ENCODE measurements at regions not wholly inside any gene's neighbourhood (a gene's known extent, or its start where the extent isn't known, plus 50 kb on each side); places are given as distances from the start of the nearest gene placed in this dataset.

DNA sequence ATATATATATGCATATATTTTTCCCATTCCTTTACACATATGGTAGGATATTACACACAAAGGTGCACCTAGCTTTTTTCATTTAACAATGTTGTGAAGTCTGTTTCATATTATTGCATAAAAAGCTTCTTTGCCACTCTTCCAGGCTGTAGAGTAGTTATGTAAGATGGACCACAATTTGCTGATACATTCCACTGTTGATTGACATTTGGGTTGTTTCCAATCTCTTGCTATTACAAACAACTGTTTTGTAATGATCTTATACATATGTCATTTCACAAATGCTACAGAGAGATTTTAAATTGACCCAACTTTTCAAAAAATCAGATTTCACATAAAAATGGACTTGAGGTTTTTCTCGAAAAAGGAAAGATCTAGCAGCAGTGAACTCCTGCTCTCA lies 301.4 kb downstream of the CDCA7 start:
- H3K4me3 ChIP-seq: no peak overlapping the region
- no peak overlapping the region for H3K27ac ChIP-seq

DNA sequence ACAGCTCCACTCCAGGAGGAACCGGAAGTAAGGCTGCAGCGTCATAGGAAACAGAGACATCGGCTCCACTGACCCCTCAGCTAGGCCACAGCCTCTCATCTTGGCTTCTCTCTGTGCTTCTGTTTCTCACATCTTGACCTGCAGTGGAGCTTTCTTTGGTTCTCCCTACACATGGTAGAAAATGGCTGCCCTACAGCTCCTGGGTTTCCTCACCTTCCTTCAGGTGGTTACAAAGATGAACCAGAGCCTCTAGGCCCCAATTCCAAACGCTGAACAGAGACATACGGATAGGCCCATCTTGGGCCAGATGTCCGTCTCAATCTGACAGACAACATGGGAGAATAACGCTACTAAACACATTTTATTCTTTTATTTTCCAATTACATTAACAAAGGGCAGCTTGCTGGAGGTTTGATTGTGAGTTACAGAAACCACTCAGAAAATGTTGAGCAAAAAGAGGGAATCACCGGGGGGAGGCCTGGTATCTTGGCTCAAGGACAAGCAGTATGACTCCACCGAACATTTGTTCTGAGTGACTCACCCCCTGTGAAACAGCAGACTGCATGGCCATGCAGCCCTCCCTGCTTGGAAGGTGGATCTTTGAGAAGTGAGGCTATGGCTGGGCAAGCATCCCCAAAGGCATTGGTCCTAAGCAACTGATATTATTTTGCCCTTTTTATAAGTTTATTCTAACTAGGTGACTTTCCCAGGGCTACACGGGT lies 303.5 kb downstream of the CDCA7 start:
- H3K4me3 ChIP-seq: no peak overlapping the region
- H3K27ac ChIP-seq: peak overlapping the region in 2 of 21 experiments; percentile 20 to 65

DNA sequence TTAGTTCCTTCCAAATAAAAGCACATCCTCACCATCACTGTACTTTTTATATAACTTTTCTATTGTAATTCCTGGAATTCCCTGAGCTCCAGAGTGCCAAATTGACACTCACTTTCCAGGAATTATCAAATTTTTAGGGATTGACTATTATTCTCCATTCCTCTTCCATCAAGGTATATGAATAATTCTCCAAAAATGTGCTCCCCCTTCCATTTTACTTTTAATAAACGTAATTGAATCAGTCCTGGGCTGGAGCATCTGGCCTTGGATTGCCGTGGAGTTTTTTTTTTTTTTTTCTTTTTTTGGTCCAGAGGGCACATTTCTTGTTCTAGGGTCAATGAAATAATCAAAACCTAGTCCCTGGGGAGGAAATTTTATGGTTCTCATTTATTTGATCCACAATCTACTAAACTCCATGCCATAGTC lies 304.3 kb downstream of the CDCA7 start:
- Histone ChIP-seq H3K27ac (no peak overlapping the region), H3K4me3 (no peak overlapping the region)

DNA sequence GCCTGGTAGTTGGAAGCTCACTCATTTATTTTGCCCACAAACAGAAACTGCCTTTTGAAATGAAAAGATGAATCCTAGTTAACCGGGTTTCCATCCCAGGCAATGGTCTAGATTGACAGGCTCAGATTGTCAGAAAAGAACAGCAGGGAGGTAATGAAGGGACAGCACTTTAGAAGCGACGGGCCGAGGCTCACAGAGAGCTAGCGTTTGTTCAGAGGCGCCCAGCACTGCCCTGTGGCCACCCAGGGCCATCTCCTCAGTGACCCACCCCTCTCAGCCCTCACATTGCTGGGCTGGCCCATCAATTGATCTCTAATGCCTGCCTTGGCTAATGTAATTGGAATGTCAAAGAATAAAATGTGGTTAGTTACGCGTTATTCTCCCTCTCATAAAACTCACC lies 304.8 kb downstream of the CDCA7 start:
- no peak overlapping the region for H3K4me3 ChIP-seq
- H3K27ac ChIP-seq: no peak overlapping the region

DNA sequence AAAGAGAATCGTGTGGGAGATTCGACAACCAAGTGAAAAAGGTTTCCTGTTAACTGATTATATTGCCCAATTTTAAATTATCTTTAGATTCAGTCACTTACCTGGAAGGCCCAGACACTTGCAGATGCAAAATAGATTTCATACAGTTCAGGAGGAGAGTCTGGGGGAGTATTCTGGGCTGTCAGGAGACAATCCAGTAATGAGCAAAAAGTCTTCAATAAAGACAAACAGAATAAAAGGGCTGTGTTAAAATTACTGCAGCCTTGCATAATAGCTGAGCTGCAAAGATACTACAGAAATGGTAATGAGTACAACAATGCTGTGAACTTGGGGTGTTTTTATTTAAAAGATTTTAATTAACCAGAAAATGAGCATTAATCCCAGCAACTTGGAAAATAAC lies 303.6 kb downstream of the SP3 start:
- no peak overlapping the region for H3K27ac ChIP-seq

DNA sequence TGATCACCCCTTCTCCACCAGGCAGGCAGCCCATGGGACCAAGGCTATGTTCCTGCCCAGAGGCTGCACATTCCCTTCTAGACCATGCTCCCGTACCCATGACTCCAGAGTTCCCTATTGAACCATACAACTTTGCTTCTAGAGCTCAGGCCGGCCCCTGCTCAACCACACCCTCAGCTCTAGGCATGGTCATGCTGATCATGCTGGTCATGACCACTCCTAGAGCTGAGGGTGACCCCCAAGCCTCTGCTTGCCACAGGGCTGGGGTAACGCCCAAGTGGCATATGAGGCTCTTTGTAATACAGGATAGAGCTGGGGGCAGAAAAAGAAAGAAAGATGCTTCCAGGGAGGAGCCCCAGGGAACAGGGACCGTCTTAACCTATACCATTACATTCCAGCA lies 301.8 kb downstream of the SP3 start:
- Histone ChIP-seq H3K27ac (no peak overlapping the region), H3K4me3 (no peak overlapping the region)

More for the DNA sequence above, 303.6 kb downstream of the SP3 start:
- no peak overlapping the region for H3K4me3 ChIP-seq

DNA sequence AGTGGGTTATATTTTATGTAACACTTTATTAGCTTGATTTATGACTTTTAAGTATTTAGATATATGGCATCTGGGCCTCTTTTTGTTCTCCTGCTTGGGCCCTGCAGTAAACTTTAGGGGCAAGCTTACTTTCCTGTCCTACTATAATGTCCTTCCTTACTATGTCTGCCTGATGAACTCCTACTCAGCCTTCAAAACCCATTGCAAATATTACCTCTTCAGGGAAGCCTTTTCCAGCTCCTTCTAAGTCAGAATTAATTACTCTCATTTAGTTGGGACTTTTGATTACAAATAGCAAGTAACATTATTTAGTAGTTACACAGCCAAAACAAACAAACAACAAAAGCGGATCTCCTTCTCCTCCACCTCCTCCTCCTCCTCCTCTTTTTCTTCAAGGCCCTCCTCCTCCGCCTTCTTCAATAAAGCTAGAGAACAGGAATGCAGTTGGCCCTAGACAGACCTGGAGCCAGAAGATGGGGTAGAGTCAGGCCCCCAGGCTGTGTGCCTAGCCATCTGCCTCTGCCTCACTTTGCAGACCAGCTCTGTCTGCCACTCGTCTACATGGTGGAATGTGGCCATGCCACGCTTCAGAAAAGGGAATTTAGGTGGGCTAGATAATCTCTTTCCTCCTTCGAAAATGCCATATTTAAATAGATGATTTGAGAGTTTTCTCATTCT lies 301.2 kb downstream of the SP3 start:
- H3K27ac ChIP-seq: no peak overlapping the region
- no peak overlapping the region for H3K4me3 ChIP-seq

DNA sequence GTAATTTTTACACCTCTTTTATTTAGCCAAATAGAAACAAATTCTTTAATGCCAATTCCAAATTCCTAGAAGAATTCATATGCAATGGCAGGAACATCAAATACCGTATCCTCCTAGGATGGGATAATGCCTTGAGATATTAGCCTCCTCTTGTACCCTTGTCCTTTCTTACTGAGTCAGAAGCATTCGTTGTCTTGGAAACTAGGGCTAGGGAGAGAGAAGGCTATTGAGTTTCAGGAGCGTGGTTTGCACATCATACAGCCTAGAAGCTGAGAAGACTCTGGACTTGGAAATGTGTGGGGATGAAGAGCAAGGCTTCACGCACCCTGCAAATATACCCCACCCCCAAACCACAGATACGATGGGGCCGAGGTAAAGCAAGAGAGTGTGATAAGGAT lies 300.7 kb downstream of the SP3 start:
- H3K27ac ChIP-seq: no peak overlapping the region
- no peak overlapping the region for H3K4me3 ChIP-seq

DNA sequence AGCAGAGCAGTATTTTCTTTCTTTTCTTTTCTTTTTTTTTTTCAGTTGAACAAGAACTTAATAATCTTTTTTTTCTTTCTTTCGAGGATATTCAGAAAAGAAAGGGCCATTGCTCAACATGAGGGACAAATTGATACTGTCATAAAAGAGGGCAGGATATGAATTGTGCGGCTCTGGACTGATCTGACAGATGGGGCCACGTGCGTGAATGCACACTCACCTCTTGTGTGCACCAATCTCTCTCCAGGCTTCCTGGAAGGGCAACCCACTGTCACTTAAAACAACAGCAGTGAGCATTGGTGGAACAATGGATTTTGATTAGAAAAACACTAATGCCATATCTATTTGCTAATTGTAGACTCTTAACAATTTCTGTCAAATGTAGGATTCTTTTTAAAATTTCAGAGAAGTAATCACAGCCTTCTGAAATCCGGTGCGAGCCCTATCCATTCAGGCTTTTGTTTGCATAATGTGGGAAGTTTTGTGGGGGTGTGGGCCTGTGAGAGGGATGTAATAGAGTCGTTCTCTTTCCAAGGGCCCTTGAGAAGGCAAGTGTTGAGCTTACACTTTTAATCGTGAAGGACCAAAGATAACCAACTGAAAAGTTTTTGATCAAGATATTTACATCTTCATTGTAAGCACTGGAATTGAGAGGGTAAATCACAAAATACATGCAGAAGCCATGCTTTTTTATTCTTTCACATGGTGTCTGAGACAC lies 298.8 kb downstream of the SP3 start:
- Histone ChIP-seq H3K27ac (peak overlapping the region in 2 of 21 experiments; percentile 8 to 58), H3K4me3 (no peak overlapping the region)

DNA sequence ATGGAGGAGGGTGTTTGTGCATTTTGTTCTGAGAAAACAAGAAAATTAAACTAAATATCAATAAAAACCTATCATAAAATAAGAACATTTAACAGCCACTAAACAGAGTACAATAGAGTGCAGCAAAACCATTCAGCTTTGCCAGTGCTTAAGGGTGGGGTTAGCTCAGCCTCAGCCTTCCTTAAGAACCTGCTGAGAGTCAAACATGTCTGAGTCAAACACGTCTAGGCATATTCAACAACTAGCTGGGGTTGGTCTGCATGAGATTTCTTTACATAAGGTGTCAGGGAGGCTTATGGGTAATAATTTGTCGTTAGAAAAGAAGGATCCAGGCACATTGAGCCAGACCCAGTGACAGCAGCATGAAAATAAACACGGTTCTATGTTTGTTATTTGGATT lies 298.2 kb downstream of the SP3 start:
- Histone ChIP-seq H3K27ac (peak overlapping the region in 8 of 21 experiments; percentile 5 to 61 (median 50)), H3K4me3 (no peak overlapping the region)

DNA sequence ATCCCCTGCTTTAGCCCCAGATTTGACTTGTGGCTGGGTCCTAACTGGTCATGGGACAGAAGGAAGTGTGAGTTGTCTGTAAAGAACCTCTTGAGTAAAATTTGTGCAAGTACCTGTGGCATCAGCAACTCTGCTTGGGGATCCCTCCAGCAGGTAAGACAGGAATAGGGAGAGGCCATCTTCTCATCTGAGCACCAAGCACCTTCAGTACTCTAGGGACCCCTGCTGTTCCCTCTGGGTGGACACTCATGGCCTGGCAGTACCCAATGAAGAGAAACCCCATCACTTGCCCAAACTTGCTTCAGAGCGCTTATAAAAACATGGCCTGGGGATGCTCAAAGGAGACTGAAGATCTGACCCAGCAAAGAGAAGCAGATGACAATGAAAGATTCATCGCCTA lies 297.8 kb downstream of the SP3 start:
- H3K4me3 ChIP-seq: no peak overlapping the region
- H3K27ac ChIP-seq: peak overlapping the region in 8 of 21 experiments; percentile 5 to 61 (median 50)

DNA sequence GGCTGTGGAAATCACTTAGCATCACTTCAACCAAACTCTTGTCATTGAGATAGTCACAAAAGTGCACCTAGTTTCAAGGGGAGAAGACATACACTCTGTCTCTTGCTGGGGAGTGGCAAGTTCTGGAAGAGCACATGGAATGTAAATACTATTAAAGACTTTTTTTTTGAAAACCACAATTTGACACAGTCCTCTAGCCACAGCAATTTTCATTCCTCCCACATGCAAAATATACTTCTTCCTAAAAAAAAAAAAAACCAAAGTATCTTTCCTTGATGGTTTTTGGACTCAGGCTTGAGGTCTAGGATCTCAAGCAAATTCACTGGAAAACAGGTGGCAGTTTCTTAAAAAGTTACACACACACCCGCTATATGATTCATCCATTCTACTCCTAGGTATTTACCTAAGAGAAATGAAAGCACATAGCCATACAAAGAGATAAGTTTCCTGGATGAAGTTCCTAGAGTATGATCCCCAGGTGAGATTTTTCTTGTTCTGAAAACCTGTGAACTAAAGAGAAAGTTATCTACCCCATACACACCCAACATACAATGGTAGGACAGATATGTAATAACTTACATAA lies 295.8 kb downstream of the SP3 start:
- no peak overlapping the region for H3K27ac ChIP-seq
- H3K4me3 ChIP-seq: no peak overlapping the region

DNA sequence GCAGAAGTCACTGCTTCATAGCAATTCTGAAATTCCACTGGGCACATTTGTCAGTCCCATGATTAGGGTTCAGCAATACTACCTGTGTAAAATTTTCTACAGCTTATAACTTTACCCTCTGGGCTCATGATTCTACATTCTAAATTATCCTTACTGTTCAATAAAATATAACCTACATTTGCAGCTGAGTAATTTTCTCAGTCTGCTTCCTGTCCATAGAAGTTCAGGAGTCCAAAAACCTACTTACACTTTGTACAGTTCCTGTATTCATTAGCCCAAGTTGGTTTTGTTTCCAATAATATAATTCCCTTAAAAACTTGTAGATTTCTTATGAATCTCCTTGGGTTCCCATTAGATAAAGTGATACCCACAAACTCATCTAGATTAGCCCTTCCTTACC lies 295.3 kb downstream of the SP3 start:
- Histone ChIP-seq H3K27ac (no peak overlapping the region), H3K4me3 (no peak overlapping the region)

DNA sequence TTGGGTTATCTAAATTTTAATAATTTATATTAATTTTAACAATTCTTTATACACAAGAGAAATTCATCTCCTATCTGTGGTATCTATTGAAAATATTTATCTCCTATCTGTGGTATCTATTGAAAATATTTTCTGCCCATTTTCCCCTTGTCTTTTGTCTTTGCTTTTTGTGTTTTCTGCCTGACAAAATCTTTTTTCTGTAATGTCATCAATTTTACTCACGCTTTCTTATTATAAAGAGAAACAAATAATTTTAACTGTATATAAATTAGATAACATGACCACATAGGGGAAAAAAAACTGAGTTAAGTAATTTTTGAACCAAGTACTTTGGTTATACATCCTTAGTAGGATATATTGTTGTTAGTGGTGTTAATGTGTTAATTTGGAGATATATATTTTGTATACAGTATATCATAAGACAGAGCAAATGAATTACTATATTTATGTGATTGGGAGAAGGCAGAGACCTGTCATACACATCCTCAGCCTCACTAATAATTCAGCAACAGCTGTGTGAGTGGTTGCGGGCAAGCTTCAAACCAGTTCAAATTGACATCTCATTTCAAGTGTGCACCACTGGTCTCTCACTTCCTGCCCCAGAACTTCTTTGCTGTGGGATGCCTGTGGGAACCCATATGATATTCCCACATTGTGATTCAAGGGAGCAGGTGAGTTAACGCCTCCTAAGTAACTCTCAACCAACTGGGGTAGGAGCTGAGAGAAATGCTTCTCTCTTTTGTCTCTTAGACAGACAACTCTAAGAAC lies 292.4 kb downstream of the SP3 start:
- H3K4me3 ChIP-seq: no peak overlapping the region
- no peak overlapping the region for H3K27ac ChIP-seq

DNA sequence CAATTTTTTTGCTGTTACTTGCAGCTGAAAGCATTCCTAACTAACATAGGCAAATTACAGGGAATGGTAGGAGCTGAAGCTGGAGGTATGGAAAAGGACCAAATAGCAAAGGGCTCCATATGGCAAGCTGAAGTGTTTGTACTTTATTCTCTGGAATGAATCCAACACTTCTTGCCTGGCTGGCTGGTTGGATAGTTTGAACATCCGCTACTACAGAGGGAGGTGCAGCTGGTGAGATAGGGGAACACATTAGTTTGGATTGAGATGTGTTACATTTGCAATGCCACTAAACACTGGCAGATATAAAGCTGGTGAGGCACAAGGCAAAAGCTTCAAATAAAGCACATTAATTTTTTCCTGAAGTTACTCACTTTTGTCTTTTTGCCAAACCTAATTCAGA lies 291.5 kb downstream of the SP3 start:
- no peak overlapping the region for H3K27ac ChIP-seq

DNA sequence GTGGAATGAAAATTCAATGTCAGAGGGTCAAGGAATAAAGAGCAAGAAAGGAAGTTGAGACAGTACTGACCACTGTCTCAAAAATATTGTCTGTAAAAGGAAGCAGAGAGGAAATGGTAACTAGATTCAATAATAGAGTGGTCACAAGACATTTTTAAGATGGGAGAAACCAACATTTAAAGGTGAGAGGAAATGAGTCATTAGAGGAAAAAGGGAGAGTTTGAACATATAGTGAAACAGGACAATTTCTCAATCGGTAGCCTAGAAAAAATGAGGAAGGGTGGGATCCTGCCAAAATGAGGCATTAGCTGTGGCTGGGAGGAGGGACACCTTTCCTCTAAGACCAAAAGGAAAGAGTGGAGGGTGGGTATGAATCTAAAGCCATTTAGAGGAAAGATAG lies 288.5 kb downstream of the SP3 start:
- H3K27ac ChIP-seq: no peak overlapping the region

More for the DNA sequence above, 291.5 kb downstream of the SP3 start:
- no peak overlapping the region for H3K4me3 ChIP-seq

DNA sequence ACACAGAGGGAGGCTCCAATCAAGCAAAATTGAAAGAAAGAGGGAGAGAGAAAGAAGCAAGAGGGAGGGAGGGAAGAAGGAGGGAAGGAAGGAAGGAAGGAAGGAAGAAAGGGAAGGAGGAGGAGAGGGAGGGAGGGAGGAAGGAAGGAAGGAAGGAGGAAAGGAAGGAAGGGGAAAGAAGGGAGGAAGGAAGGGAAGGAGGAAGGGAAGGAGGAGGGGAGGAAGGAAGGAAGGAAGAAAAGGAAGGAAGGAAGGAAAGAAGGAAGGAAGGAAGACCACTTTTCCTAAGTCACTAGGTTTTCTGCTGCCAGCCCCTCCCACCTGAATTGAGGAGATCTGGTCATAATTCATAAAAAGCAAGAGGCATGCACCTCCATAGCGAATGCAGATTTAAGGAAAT lies 287.0 kb downstream of the SP3 start:
- H3K27ac ChIP-seq: no peak overlapping the region
- no peak overlapping the region for H3K4me3 ChIP-seq

More for the DNA sequence above, 288.5 kb downstream of the SP3 start:
- H3K4me3 ChIP-seq: no peak overlapping the region

DNA sequence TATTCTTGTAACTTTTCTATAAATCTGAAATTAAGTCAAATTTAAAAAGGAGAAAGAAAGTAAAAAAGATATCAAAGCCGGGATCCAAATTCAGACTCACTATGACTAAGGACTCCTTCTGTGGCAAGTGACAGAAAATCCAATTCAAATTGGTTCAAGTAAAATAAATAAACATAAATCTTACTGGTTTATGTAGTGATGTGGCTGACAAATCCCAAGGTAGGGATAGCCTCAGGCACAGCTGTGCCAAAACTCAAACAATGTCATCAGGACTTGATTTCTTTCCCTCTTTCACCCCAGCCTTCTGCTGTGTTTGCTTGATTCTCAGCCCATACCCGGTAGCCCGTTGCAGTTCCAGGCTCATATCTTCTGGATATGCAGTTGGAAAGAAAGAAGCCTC lies 284.6 kb downstream of the SP3 start:
- H3K27ac ChIP-seq: no peak overlapping the region
- H3K4me3 ChIP-seq: no peak overlapping the region

DNA sequence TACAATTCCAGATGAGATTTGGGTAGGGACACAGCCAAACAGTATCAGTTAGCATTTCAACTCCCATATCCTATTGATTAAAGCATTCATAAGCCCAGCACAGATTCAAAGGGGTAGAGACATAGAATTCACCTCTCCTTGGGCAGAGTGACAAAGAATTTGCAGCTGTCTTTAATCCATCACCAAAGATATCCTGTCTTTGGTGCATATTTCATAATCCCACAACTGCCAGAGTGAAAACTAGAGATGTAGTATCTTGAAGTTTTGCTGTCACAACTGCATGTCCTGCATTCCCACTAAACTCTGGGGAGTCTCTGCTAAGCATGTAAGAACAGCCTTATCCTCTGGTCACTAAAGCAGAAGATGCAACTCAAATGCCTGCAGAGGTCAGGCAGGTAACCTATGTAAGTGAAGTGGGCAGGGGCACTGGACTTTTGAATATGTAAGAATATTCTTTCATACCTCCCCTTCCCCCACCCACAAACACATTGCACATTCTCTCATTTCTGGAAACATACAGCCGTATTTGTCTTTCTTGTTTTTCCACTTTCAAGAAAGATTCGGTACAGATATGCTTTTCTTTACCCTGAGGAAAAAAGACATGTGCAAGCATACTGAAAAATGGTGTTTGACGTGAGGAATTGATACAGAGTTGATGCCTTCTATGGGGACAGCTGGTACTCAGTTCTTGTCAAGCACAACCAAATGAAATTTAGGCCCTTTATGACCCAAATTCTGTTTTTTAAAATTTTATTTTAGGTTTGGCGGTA lies 283.1 kb downstream of the SP3 start:
- Histone ChIP-seq H3K4me3 (no peak overlapping the region), H3K27ac (no peak overlapping the region)

Measured in skin epidermis (tissue), 12 donors.